A549 (cell line): ENCODE measurements at regions not wholly inside any gene's neighbourhood (a gene's known extent, or its start where the extent isn't known, plus 50 kb on each side); places are given as distances from the start of the nearest gene placed in this dataset.

Experiments used
- ATAC-seq, 2 experiments: fragments of 200-7000 bp in 1 of 2; fragments of >200 bp in 1 of 2; cut with Nextera tagmentation in 1 of 2; cut with Tn5 transposase in 1 of 2; 3 replicates each; pipeline versions ENCODE4 v1.8.0 to v1.9.1; 2018 to 2020; ENCODE audit warnings: mild to moderate bottlenecking in 1 of 2, moderate library complexity in 1 of 2
- CTCF ChIA-PET: fragments of 300-600 bp; sonication (Branson Sonifier 250); formaldehyde crosslinking; extraction: SDS; loops from one replicate; lab custom pipeline; 2021; ENCODE audit warnings: antibody characterized with exemption, inconsistent platforms; lab: Yijun Ruan, JAX
- POLR2A ChIA-PET: fragments of 350-600 bp; formaldehyde crosslinking; extraction: SDS; loops from one replicate; lab custom pipeline; 2021; ENCODE audit warnings: antibody characterized with exemption, inconsistent platforms; lab: Yijun Ruan, JAX
- DNase-seq, 2 experiments: peaks; one replicate each; pipeline versions ENCODE4 v3.0.0 to v3.0.0-alpha.2; 2011 to 2016; ENCODE audit warnings: low read depth in 1 of 2, low spot score in 1 of 2
- FAIRE-seq: peaks from 2 replicates; lab custom pipeline; 2011; peaks lifted over from hg19 to GRCh38; lab: Jason Lieb, UNC
- H3K27ac ChIP-seq, 2 experiments: fragments of >200 bp; sonication (Bioruptor Twin); formaldehyde crosslinking; 3 replicates each; pipeline ENCODE4 v1.5.1; 2016 to 2017
- H3K4me1 ChIP-seq: fragments of >200 bp; sonication (Bioruptor Twin); formaldehyde crosslinking; 3 replicates; pipeline ENCODE4 v1.6.1; 2016
- H3K4me2 ChIP-seq: fragments of >200 bp; sonication (Bioruptor Twin); formaldehyde crosslinking; 3 replicates; pipeline ENCODE4 v1.6.1; 2016
- H3K4me3 ChIP-seq: fragments of >200 bp; sonication (Bioruptor Twin); formaldehyde crosslinking; 3 replicates; pipeline ENCODE4 v1.5.1; 2016
- H3K9me3 ChIP-seq: fragments of >200 bp; sonication (Bioruptor Twin); formaldehyde crosslinking; 3 replicates; pipeline ENCODE4 v1.6.1; 2016
- CBX8 ChIP-seq: fragments of 200-600 bp; sonication (generic); IDR thresholded peaks from 2 replicates; pipeline ENCODE4 v1.6.1; 2016
- CTCF ChIP-seq: fragments of >200 bp; sonication (Bioruptor Twin); formaldehyde crosslinking; IDR thresholded peaks from 3 replicates; pipeline ENCODE4 v1.5.1; 2016
- EHF ChIP-seq: fragments of 250-450 bp; sonication (Bioruptor Pico); IDR thresholded peaks from 2 replicates; pipeline ENCODE4 v1.5.0; 2020; ENCODE audit warnings: mild to moderate bottlenecking
- EP300 ChIP-seq, 2 experiments: fragments of >200 bp; sonication (Bioruptor Twin); formaldehyde crosslinking; IDR thresholded peaks; 2 replicates in 1 of 2; 3 replicates in 1 of 2; pipeline ENCODE4 v1.6.1; 2016 to 2017
- FOSL2 ChIP-seq, 2 experiments: fragments of 450-650 bp in 1 of 2; fragments of >200 bp in 1 of 2; sonication (Bioruptor Twin) in 1 of 2; formaldehyde crosslinking; IDR thresholded peaks; 2 replicates each; pipeline versions ENCODE4 v1.5.0 to v1.6.1; 2016 to 2020; ENCODE audit warnings: mild to moderate bottlenecking in 1 of 2, moderate library complexity in 1 of 2
- HES2 ChIP-seq: fragments of >200 bp; sonication (Bioruptor Twin); formaldehyde crosslinking; IDR thresholded peaks from 2 replicates; pipeline ENCODE4 v1.6.1; 2016
- JUN ChIP-seq, 2 experiments: fragments of >200 bp; sonication (Bioruptor Twin); formaldehyde crosslinking; IDR thresholded peaks; 2 replicates in 1 of 2; 3 replicates in 1 of 2; pipeline ENCODE4 v1.6.1; 2016 to 2017
- MAZ ChIP-seq: fragments of 150-350 bp; IDR thresholded peaks from 2 replicates; pipeline ENCODE4 v1.6.1; 2014; ENCODE audit warnings: antibody characterized with exemption, low read depth, low read length, borderline replicate concordance
- NFE2L2 ChIP-seq: fragments of 150-350 bp; conservative IDR thresholded peaks from 2 replicates; pipeline ENCODE4 v1.6.1; 2014; ENCODE audit warnings: low read length
- RAD21 ChIP-seq, 2 experiments: fragments of >200 bp in 1 of 2; sonication (Bioruptor Twin) in 1 of 2; formaldehyde crosslinking in 1 of 2; IDR thresholded peaks in 1 of 2; conservative IDR thresholded peaks in 1 of 2; 2 replicates in 1 of 2; 3 replicates in 1 of 2; pipeline ENCODE4 v1.6.1; 2012 to 2018; ENCODE audit warnings: inconsistent platforms in 1 of 2
- REST ChIP-seq: fragments of 200-600 bp; sonication (generic); IDR thresholded peaks from 2 replicates; pipeline ENCODE4 v1.6.1; 2016; ENCODE audit warnings: antibody characterized with exemption, mild to moderate bottlenecking, moderate library complexity
- RNF2 ChIP-seq: fragments of 200-600 bp; sonication (generic); IDR thresholded peaks from 2 replicates; pipeline ENCODE4 v1.6.1; 2016; ENCODE audit warnings: low read depth, mild to moderate bottlenecking, antibody characterized with exemption, moderate library complexity, borderline replicate concordance
- SREBF2 ChIP-seq: fragments of 450-650 bp; IDR thresholded peaks from 2 replicates; pipeline ENCODE4 v1.6.1; 2014; ENCODE audit warnings: mild to moderate bottlenecking, moderate library complexity
- ZC3H11A ChIP-seq: fragments of 450-650 bp; IDR thresholded peaks from 2 replicates; pipeline ENCODE4 v1.6.1; 2014; ENCODE audit warnings: antibody characterized with exemption, mild to moderate bottlenecking
- ZNF302 ChIP-seq: fragments of 250-450 bp; sonication (Bioruptor Pico); IDR thresholded peaks from 2 replicates; pipeline ENCODE4 v1.9.0; 2021; ENCODE audit warnings: inconsistent platforms, mild to moderate bottlenecking, moderate library complexity
- ZSCAN20 ChIP-seq: fragments of 250-450 bp; sonication (Bioruptor Pico); IDR thresholded peaks from 2 replicates; pipeline ENCODE4 v1.8.0; 2022; ENCODE audit warnings: mild to moderate bottlenecking, moderate library complexity
- WGBS: methylation state at CpG from one replicate; pipeline ENCODE4 v1.1.6; 2017; ENCODE audit errors: missing lambda C conversion rate; 5-methylcytosine and 5-hydroxymethylcytosine counted together
- TF ChIP-seq, protein P1 (sequence below): IDR thresholded peaks from 2 replicates; pipeline ENCODE4 v1.6.1; 2012; ENCODE audit warnings: low read depth, borderline replicate concordance
- TF ChIP-seq, protein P2 (sequence below): fragments of 250-450 bp; sonication (Bioruptor Pico); IDR thresholded peaks from 2 replicates; pipeline ENCODE4 v1.5.0; 2021; ENCODE audit warnings: mild to moderate bottlenecking, moderate library complexity, borderline replicate concordance
- TF ChIP-seq, protein P3 (sequence below): fragments of >200 bp; sonication (Bioruptor Twin); formaldehyde crosslinking; IDR thresholded peaks from 3 replicates; pipeline ENCODE4 v1.6.1; 2016

GRCh38 chr13:59494560-59494970 is 669.2 kb downstream of the DIAPH3 start (continued):
- TF ChIP-seq REST (no peak), ZNF302 (CRISPR knock-in tag) (no peak), NFE2L2 (no peak), MAZ (no peak), HES2 (no peak)
- TF ChIP-seq, protein P1, sequence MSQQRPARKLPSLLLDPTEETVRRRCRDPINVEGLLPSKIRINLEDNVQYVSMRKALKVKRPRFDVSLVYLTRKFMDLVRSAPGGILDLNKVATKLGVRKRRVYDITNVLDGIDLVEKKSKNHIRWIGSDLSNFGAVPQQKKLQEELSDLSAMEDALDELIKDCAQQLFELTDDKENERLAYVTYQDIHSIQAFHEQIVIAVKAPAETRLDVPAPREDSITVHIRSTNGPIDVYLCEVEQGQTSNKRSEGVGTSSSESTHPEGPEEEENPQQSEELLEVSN: no peak

- FAIRE-seq (no peak), DNase-seq (no peak), ATAC-seq (no peak)
- Histone ChIP-seq H3K4me2 (no peak overlapping the region), H3K27ac (no peak overlapping the region), H3K9me3 (no peaks in the 10 kb centered on the region), H3K4me3 (no peak overlapping the region), H3K4me1 (no peaks in the 10 kb centered on the region)
- POLR2A ChIA-PET: no interaction called here
- TF ChIP-seq, protein P2, sequence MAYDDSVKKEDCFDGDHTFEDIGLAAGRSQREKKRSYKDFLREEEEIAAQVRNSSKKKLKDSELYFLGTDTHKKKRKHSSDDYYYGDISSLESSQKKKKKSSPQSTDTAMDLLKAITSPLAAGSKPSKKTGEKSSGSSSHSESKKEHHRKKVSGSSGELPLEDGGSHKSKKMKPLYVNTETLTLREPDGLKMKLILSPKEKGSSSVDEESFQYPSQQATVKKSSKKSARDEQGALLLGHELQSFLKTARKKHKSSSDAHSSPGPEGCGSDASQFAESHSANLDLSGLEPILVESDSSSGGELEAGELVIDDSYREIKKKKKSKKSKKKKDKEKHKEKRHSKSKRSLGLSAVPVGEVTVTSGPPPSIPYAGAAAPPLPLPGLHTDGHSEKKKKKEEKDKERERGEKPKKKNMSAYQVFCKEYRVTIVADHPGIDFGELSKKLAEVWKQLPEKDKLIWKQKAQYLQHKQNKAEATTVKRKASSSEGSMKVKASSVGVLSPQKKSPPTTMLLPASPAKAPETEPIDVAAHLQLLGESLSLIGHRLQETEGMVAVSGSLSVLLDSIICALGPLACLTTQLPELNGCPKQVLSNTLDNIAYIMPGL: no peak
- TF ChIP-seq FOSL2 (IDR thresholded peaks at IDR 0.05) (no peak), FOSL2 (CRISPR knock-in tag; IDR thresholded peaks at IDR 0.05) (no peak), JUN (IDR thresholded peaks at IDR 0.05) (no peak), CBX8 (no peak), SREBF2 (no peak), RNF2 (no peak), ZSCAN20 (CRISPR knock-in tag) (no peak), EP300 (IDR thresholded peaks at IDR 0.05) (no peak), EHF (no peak), ZC3H11A (no peak), RAD21 (conservative IDR thresholded peaks at IDR 0.05 in 1 of 2, IDR thresholded peaks at IDR 0.05 in 1 of 2) (no peak), CTCF (no peak)
- TF ChIP-seq, protein P3, sequence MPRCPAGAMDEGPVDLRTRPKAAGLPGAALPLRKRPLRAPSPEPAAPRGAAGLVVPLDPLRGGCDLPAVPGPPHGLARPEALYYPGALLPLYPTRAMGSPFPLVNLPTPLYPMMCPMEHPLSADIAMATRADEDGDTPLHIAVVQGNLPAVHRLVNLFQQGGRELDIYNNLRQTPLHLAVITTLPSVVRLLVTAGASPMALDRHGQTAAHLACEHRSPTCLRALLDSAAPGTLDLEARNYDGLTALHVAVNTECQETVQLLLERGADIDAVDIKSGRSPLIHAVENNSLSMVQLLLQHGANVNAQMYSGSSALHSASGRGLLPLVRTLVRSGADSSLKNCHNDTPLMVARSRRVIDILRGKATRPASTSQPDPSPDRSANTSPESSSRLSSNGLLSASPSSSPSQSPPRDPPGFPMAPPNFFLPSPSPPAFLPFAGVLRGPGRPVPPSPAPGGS: no peak
- CTCF ChIA-PET: no interaction called here
- 14% methylated on average over 4 of the region's 4 CpGs for WGBS
Observed at GRCh38 chr13:59495299-59495698, 668.4 kb downstream of the DIAPH3 start.
